ENCODE measurements at regions not wholly inside any gene's neighbourhood (a gene's known extent, or its start where the extent isn't known, plus 50 kb on each side); places are given as distances from the start of the nearest gene placed in this dataset.

- Mint-ChIP-seq H3K27me3 (ENCODE audit: low read depth, unreplicated experiment) (peaks cover 29% of the 10 kb centered on the region), H3K4me1 (ENCODE audit: low read depth, unreplicated experiment) (no peaks in the 10 kb centered on the region), H3K4me3 (ENCODE audit: unreplicated experiment) (no peak overlapping the region), H3K36me3 (ENCODE audit: low read depth, unreplicated experiment) (no peaks in the 10 kb centered on the region), H3K27ac (ENCODE audit: unreplicated experiment) (no peak overlapping the region), H3K9me3 (ENCODE audit: unreplicated experiment) (peaks cover 2% of the 10 kb centered on the region)
- no peaks in the 10 kb centered on the region for H3K27me3 ChIP-seq (ENCODE audit: insufficient read depth, low read length)
- no peaks in the 10 kb centered on the region for H3K79me2 ChIP-seq (ENCODE audit: insufficient read depth, low read length)
- FAIRE-seq (no peak), DNase-seq (ENCODE audit: low read depth) (no peak)
- TF ChIP-seq EZH2 (IDR thresholded peaks at IDR 0.05; ENCODE audit: insufficient read depth, low read length) (no peak), CTCF (IDR thresholded peaks at IDR 0.05; ENCODE audit: insufficient read depth, low read depth, low read length) (no peak)
- H3K36me3 ChIP-seq (ENCODE audit: insufficient read depth, low read length) = no peaks in the 10 kb centered on the region
- no peak overlapping the region for H3K27ac ChIP-seq (ENCODE audit: low read depth, low read length)
- no peak overlapping the region for H3K4me3 ChIP-seq (ENCODE audit: insufficient read depth, low read depth, low read length)
- H3K4me2 ChIP-seq (ENCODE audit: low read length) = no peak overlapping the region
- no peaks in the 10 kb centered on the region for H3K4me1 ChIP-seq (ENCODE audit: insufficient read depth, low read length)
- H2AFZ ChIP-seq (ENCODE audit: low read depth, low read length) = no peak overlapping the region
- H4K20me1 ChIP-seq (ENCODE audit: insufficient read depth, low read length) = no peaks in the 10 kb centered on the region
- H3K9me3 ChIP-seq (ENCODE audit: insufficient read depth, low read depth, low read length) = no peaks in the 10 kb centered on the region
- no peak overlapping the region for H3K9ac ChIP-seq (ENCODE audit: low read length)
Measured at GRCh38 chr17:34736611-34737010, 157.2 kb downstream of the TMEM132E start.

- DNase-seq (ENCODE audit: low read depth) (no peak), FAIRE-seq (no peak)
- H2AFZ ChIP-seq (ENCODE audit: low read depth, low read length) = no peak overlapping the region
- no peak overlapping the region for H3K4me2 ChIP-seq (ENCODE audit: low read length)
- H3K27me3 ChIP-seq (ENCODE audit: insufficient read depth, low read length) = no peaks in the 10 kb centered on the region
- H3K36me3 Mint-ChIP-seq (ENCODE audit: low read depth, unreplicated experiment) = no peaks in the 10 kb centered on the region
- no peak overlapping the region for H3K9ac ChIP-seq (ENCODE audit: low read length)
- no peak overlapping the region for H3K4me3 Mint-ChIP-seq (ENCODE audit: unreplicated experiment)
- H3K79me2 ChIP-seq (ENCODE audit: insufficient read depth, low read length) = no peaks in the 10 kb centered on the region
- no peaks in the 10 kb centered on the region for H3K4me1 Mint-ChIP-seq (ENCODE audit: low read depth, unreplicated experiment)
- H3K27ac Mint-ChIP-seq (ENCODE audit: unreplicated experiment) = no peak overlapping the region
- no peaks in the 10 kb centered on the region for H3K4me1 ChIP-seq (ENCODE audit: insufficient read depth, low read length)
- peaks cover 2% of the 10 kb centered on the region for H3K9me3 Mint-ChIP-seq (ENCODE audit: unreplicated experiment)
- H3K27me3 Mint-ChIP-seq (ENCODE audit: low read depth, unreplicated experiment) = peaks cover 36% of the 10 kb centered on the region
- H3K36me3 ChIP-seq (ENCODE audit: insufficient read depth, low read length) = no peaks in the 10 kb centered on the region
- no peaks in the 10 kb centered on the region for H4K20me1 ChIP-seq (ENCODE audit: insufficient read depth, low read length)
- H3K9me3 ChIP-seq (ENCODE audit: insufficient read depth, low read depth, low read length) = no peaks in the 10 kb centered on the region
- H3K27ac ChIP-seq (ENCODE audit: low read depth, low read length) = no peak overlapping the region
- no peak for TF ChIP-seq CTCF (IDR thresholded peaks at IDR 0.05; ENCODE audit: insufficient read depth, low read depth, low read length)
- no peak for TF ChIP-seq EZH2 (IDR thresholded peaks at IDR 0.05; ENCODE audit: insufficient read depth, low read length)
- H3K4me3 ChIP-seq (ENCODE audit: insufficient read depth, low read depth, low read length) = no peak overlapping the region
Measured at GRCh38 chr17:34733333-34733732, 154.0 kb downstream of the TMEM132E start.

- TF ChIP-seq CTCF (IDR thresholded peaks at IDR 0.05; ENCODE audit: insufficient read depth, low read depth, low read length) (no peak), EZH2 (IDR thresholded peaks at IDR 0.05; ENCODE audit: insufficient read depth, low read length) (no peak)
- Histone ChIP-seq H3K27ac (ENCODE audit: low read depth, low read length) (no peak overlapping the region), H3K4me3 (ENCODE audit: insufficient read depth, low read depth, low read length) (no peak overlapping the region), H4K20me1 (ENCODE audit: insufficient read depth, low read length) (no peaks in the 10 kb centered on the region), H3K36me3 (ENCODE audit: insufficient read depth, low read length) (no peaks in the 10 kb centered on the region), H3K9me3 (ENCODE audit: insufficient read depth, low read depth, low read length) (no peaks in the 10 kb centered on the region), H3K27me3 (ENCODE audit: insufficient read depth, low read length) (no peaks in the 10 kb centered on the region), H3K4me1 (ENCODE audit: insufficient read depth, low read length) (no peaks in the 10 kb centered on the region), H3K4me2 (ENCODE audit: low read length) (no peak overlapping the region), H2AFZ (ENCODE audit: low read depth, low read length) (no peak overlapping the region), H3K9ac (ENCODE audit: low read length) (no peak overlapping the region), H3K79me2 (ENCODE audit: insufficient read depth, low read length) (no peaks in the 10 kb centered on the region)
- Mint-ChIP-seq H3K27me3 (ENCODE audit: low read depth, unreplicated experiment) (peaks cover 43% of the 10 kb centered on the region), H3K4me1 (ENCODE audit: low read depth, unreplicated experiment) (no peaks in the 10 kb centered on the region), H3K4me3 (ENCODE audit: unreplicated experiment) (no peak overlapping the region), H3K36me3 (ENCODE audit: low read depth, unreplicated experiment) (no peaks in the 10 kb centered on the region), H3K9me3 (ENCODE audit: unreplicated experiment) (peaks cover 2% of the 10 kb centered on the region), H3K27ac (ENCODE audit: unreplicated experiment) (no peak overlapping the region)
- FAIRE-seq (no peak), DNase-seq (ENCODE audit: low read depth) (no peak)
Measured at GRCh38 chr17:34730816-34731215, 151.4 kb downstream of the TMEM132E start.
